ENCODE measurements at regions not wholly inside any gene's neighbourhood (a gene's known extent, or its start where the extent isn't known, plus 50 kb on each side); places are given as distances from the start of the nearest gene placed in this dataset.

- DNase-seq: no peak
These were observed 922.6 kb downstream of the TUSC7 start for GRCh38 chr3:117632191-117632590.

GRCh38 chr3:117633207-117633606 lies 923.6 kb downstream of the TUSC7 start:
- DNase-seq: no peak

- DNase-seq: no peak
These were observed 928.1 kb downstream of the TUSC7 start for GRCh38 chr3:117637666-117638065.

GRCh38 chr3:117644203-117644602 lies 934.6 kb downstream of the TUSC7 start:
- no peak for DNase-seq

- no peak for DNase-seq
These were observed 936.1 kb downstream of the TUSC7 start for GRCh38 chr3:117645561-117646242.

GRCh38 chr3:117647435-117647834 lies 937.9 kb downstream of the TUSC7 start:
- DNase-seq: no peak

GRCh38 chr3:117651246-117651645 lies 941.7 kb downstream of the TUSC7 start:
- DNase-seq: no peak

- DNase-seq: no peak
These were observed 946.8 kb downstream of the TUSC7 start for GRCh38 chr3:117656391-117656790.

GRCh38 chr3:117657278-117657677 lies 947.7 kb downstream of the TUSC7 start:
- DNase-seq: no peak

GRCh38 chr3:117660941-117661817 lies 951.6 kb downstream of the TUSC7 start:
- DNase-seq: no peak

GRCh38 chr3:117661818-117662095 lies 952.2 kb downstream of the TUSC7 start:
- DNase-seq: no peak

- DNase-seq: no peak
These were observed 955.7 kb downstream of the TUSC7 start for GRCh38 chr3:117665296-117665695.

GRCh38 chr3:117666325-117666724 lies 956.7 kb downstream of the TUSC7 start:
- no peak for DNase-seq

GRCh38 chr3:117666812-117667211 lies 957.2 kb downstream of the TUSC7 start:
- no peak for DNase-seq

GRCh38 chr3:117669774-117670173 lies 960.2 kb downstream of the TUSC7 start:
- DNase-seq: no peak

GRCh38 chr3:117671722-117672318 lies 962.2 kb downstream of the TUSC7 start:
- DNase-seq: no peak

- no peak for DNase-seq
These were observed 964.7 kb downstream of the TUSC7 start for GRCh38 chr3:117674321-117674720.

- DNase-seq: no peak
These were observed 972.0 kb downstream of the TUSC7 start for GRCh38 chr3:117681619-117682018.

- no peak for DNase-seq
These were observed 977.5 kb downstream of the TUSC7 start for GRCh38 chr3:117687096-117687495.

- no peak for DNase-seq
These were observed 979.0 kb downstream of the TUSC7 start for GRCh38 chr3:117688583-117688982.

GRCh38 chr3:117691526-117691925 lies 981.9 kb downstream of the TUSC7 start:
- no peak for DNase-seq

- DNase-seq: no peak
These were observed 982.9 kb downstream of the TUSC7 start for GRCh38 chr3:117692416-117692995.

- no peak for DNase-seq
These were observed 985.7 kb downstream of the TUSC7 start for GRCh38 chr3:117695321-117695720.
